ENCODE measurements at regions not wholly inside any gene's neighbourhood (a gene's known extent, or its start where the extent isn't known, plus 50 kb on each side); places are given as distances from the start of the nearest gene placed in this dataset.

- Histone ChIP-seq H3K79me1 (ENCODE audit: low read depth, low read length) (no peaks in the 10 kb centered on the region), H4K5ac (ENCODE audit: insufficient read length, low read depth, low read length) (no peak overlapping the region), H4K20me1 (replicated peaks in 1 of 2; ENCODE audit: control insufficient read depth in 1 of 2, insufficient read depth in 2 of 2, low read length in 2 of 2) (no peaks in the 10 kb centered on the region), H2BK15ac (ENCODE audit: low read length) (no peak overlapping the region), H3K4me3 (ENCODE audit: extremely low read depth in 1 of 4, insufficient read depth in 2 of 4, low read depth in 3 of 4, low read length in 4 of 4) (no peak overlapping the region), H2BK20ac (ENCODE audit: low read length) (no peak overlapping the region), H4K91ac (replicated peaks; ENCODE audit: insufficient read length, low read length) (no peak overlapping the region), H3K9ac (replicated peaks in 1 of 4; ENCODE audit: extremely low read depth in 1 of 4, low read depth in 3 of 4, low read length in 3 of 4) (no peak overlapping the region), H4K8ac (ENCODE audit: extremely low read depth, insufficient read depth, low read length) (no peak overlapping the region), H3K79me2 (ENCODE audit: control insufficient read depth in 1 of 2, insufficient read depth in 2 of 2, low read length in 2 of 2) (no peaks in the 10 kb centered on the region), H3K36me3 (ENCODE audit: control insufficient read depth in 2 of 4, insufficient read depth in 4 of 4, low read length in 3 of 4) (no peaks in the 10 kb centered on the region), H3K14ac (ENCODE audit: insufficient read length) (no peak overlapping the region), H2AFZ (ENCODE audit: low read length) (no peak overlapping the region), H3K27me3 (replicated peaks in 1 of 4; ENCODE audit: control insufficient read depth in 3 of 4, extremely low read depth in 1 of 4, insufficient read depth in 3 of 4, low read length in 3 of 4) (no peaks in the 10 kb centered on the region), H2BK120ac (replicated peaks; ENCODE audit: low read depth, low read length) (no peak overlapping the region), H3K18ac (ENCODE audit: extremely low read depth, low read length) (no peak overlapping the region), H2AK5ac (ENCODE audit: low read depth, low read length) (no peak overlapping the region), H3K4me2 (ENCODE audit: insufficient read depth in 1 of 2, low read depth in 2 of 2, low read length in 2 of 2) (no peak overlapping the region), H2BK5ac (ENCODE audit: low read depth, low read length) (no peak overlapping the region), H3K27ac (ENCODE audit: low read depth, low read length) (no peak overlapping the region), H3K56ac (replicated peaks; ENCODE audit: insufficient read length, low read depth, low read length) (no peak overlapping the region), H3K23ac (ENCODE audit: insufficient read length) (no peak overlapping the region), H2BK12ac (ENCODE audit: low read depth, low read length) (no peak overlapping the region), H3K23me2 (ENCODE audit: low read depth, low read length) (no peaks in the 10 kb centered on the region), H3K4me1 (replicated peaks in 1 of 4; ENCODE audit: control insufficient read depth in 3 of 4, insufficient read depth in 4 of 4, low read length in 3 of 4) (no peaks in the 10 kb centered on the region), H3K9me3 (ENCODE audit: insufficient read depth in 2 of 2, low read depth in 1 of 2, low read length in 1 of 2) (no peaks in the 10 kb centered on the region), H3K4ac (replicated peaks; ENCODE audit: insufficient read length, low read depth, low read length) (no peak overlapping the region)
- ChIA-PET POLR2A (ENCODE audit: partially characterized antibody) (no interaction called here), CTCF (ENCODE audit: partially characterized antibody) (no interaction called here)
- DNase-seq (ENCODE audit: low read depth in 1 of 2, low spot score in 2 of 2) (no peak), FAIRE-seq (no peak)
- WGBS, 2 experiments (ENCODE audit: extremely low coverage in 1 of 2, insufficient coverage in 1 of 2, insufficient read length in 1 of 2, insufficient replicate concordance in 2 of 2, low coverage in 1 of 2, low lambda C conversion rate in 2 of 2, missing lambda C conversion rate in 1 of 2): 95% methylated on average over 5 of the region's 5 CpGs; no CpG with 5 or more reads in 1 of the 2 experiments
- TF ChIP-seq TCF12 (IDR thresholded peaks at IDR 0.05; ENCODE audit: low read depth, low read length) (no peak), USF2 (IDR thresholded peaks at IDR 0.05; ENCODE audit: low read length) (no peak), SUZ12 (IDR thresholded peaks at IDR 0.05; ENCODE audit: low read length) (no peak), SIX5 (IDR thresholded peaks at IDR 0.05; ENCODE audit: low read depth, low read length) (no peak), NRF1 (IDR thresholded peaks at IDR 0.05; ENCODE audit: low read depth, low read length) (no peak), RFX5 (IDR thresholded peaks at IDR 0.05; ENCODE audit: borderline replicate concordance, low read depth, low read length) (no peak), EZH2 (IDR thresholded peaks at IDR 0.05; ENCODE audit: low read depth, low read length, severe bottlenecking) (no peak), E2F6 (IDR thresholded peaks at IDR 0.05) (no peak), HDAC6 (IDR thresholded peaks at IDR 0.05; ENCODE audit: low read depth, low read length) (no peak), SAP30 (IDR thresholded peaks at IDR 0.05; ENCODE audit: insufficient read depth, insufficient replicate concordance, low read length) (no peak), CREB1 (IDR thresholded peaks at IDR 0.05) (no peak), SP4 (IDR thresholded peaks at IDR 0.05; ENCODE audit: low read length) (no peak), MAFK (IDR thresholded peaks at IDR 0.05; ENCODE audit: low read depth, low read length) (no peak), SRF (IDR thresholded peaks at IDR 0.05; ENCODE audit: low read depth, low read length) (no peak)
Observed at GRCh38 chr4:12827966-12828365, 656.2 kb downstream of the RAB28 start.
